LoVo (cell line): ENCODE measurements at regions not wholly inside any gene's neighbourhood (a gene's known extent, or its start where the extent isn't known, plus 50 kb on each side); places are given as distances from the start of the nearest gene placed in this dataset.
A peak's percentile ranks its signal among the peaks of the same experiment; 100 is the strongest.

Experiments used
- DNase-seq: peaks from one replicate; pipeline ENCODE4 v3.0.0-alpha.2; 2016; ENCODE audit warnings: low spot score

DNA sequence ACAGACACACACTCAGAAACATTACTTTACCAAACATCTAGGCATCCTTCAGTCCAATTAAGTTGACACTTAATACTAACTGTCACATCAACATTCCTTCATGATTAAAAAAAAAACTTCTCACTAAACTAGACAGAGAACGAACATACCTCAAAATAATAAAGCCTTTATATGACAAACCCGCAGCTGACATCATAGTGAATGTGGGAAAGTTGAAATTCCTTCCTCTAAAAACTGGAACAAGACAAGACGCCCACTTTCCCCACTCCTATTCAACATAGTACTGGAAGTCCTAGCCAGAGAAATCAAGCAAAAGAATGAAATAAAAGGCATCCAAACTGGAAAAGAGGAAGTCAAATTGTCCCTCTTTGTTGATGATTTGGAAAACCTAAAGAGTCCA lies 96.9 kb upstream of the PPP1R9A start:
- no peak for DNase-seq

DNA sequence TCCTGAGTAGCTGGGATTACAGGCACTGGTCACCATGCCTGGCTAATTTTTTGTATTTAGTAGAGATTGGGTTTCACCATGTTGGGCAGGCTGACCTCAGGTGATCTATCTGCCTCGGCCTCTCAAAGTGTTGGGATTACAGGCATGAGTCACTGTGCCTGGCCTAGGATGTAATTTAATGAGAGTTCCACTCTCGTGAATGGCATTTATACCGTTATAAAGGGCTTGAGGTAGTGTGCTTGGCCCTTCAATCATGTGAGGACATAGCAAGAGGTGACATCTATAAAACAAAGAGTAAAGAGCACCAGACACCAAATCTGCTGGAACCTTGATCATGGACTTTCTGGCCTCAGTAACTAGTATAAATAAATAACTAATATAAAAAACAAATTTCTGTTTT lies 93.5 kb upstream of the PPP1R9A start:
- no peak for DNase-seq

DNA sequence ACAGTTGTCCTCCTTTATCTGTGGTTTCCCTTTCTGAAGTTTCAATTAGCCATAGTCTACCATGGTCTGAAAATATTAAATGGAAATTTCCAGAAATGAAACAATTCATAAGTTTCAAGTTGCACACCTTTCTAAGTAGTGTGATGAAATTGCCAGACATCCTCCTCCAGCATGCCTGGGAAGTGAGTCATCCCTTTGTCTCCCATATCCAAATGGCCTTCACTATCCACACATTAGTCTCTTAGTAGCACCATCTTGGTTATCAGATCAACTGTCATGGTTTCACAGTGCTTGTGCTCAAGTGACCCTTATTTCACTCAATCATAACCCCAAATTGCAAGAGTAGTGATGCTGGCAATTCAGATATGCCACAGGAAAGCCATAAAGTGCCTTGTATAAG lies 83.4 kb upstream of the PPP1R9A start:
- peak; percentile 62 for DNase-seq

DNA sequence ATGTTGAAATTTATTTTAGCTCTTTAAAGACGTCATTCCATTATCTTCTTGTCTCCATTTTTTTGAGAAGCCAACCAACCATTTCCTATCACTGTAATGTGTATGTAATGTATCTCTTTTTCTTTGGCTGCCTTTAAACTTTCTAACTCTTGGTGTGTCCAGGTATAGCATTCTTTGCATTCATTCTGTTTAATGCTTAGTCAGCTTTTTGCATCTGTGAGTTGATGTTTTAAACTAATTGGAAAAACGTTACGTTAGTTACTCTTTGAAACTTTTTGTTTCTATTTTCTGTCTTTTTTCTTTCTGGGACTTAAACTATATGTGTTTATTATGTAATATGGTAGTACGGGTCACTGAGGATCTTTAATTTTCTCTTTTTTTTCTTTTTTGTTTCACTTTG lies 77.4 kb upstream of the PPP1R9A start:
- DNase-seq: no peak

DNA sequence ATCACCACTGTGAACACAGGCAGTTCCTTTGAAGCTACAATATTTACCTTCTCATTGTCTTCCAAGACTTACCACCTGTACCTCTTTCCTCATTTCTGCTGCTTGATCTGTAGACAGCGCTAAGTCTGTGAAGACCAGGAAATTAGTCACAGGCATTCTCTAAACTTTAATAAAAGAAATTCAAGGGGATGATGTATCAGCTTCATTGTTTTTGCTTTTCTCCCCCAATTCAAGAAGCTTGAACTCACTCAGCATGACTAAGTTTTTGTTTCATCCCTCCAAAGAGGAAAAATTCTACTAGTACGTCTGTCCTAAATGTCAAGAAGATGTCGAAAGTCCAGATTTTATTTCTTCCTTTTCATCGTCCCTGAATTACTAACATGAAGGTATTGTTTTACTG lies 75.3 kb upstream of the PPP1R9A start:
- no peak for DNase-seq

DNA sequence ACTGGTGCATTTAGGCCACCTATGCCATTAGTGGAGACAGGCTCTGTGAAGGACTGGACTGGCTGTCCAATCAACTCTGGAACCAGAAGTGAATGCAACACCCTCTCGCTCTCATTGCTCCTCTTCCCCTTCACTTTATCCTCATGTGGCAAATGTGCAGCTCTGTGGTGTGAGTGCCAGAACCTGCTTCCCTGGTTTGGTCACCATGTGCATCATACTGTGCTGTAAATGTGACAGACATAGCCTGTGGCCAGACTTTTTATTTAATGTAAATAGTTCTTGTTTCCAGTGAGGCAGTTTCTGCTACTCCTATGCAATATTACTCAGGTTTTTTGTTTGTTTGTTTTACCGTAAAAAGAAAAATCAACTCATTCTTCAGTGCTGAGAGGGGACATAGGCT lies 73.0 kb upstream of the PPP1R9A start:
- DNase-seq: no peak

DNA sequence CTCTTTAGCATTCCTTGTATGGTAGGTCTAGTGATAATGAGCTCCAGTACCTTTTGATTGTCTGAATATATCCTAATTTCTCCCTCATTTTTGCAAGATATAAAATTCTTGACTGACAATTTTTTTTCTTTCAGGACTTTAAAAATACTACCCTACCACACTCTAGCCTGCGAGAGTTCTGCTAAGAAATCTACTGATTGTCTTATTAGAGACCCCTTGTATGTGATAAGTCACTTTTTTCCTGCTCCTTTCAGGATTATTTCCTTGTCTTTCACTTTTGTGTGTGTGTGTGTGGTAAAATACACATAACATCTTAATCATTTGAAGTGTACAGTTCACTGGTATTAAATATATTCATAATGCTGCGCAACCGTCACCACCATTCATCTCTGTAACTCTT lies 68.7 kb upstream of the PPP1R9A start:
- DNase-seq: no peak

DNA sequence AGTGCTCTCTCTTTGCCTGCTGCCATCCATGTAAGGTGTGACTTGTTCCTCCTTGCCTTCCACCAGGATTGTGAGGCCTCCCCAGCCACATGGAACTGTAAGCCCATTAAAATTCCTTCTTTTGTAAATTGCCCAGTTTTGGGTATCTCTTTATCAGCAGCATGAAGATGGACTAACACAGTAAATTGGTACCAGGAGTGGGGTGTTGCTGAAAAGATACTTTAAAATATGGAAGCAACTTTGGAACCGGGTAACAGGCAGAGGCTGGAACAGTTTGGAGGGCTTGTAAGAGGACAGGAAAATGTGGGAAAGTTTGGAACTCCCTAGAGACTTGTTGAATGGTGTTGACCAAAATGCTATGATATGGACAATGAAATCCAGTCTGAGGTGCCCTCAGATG lies 63.8 kb upstream of the PPP1R9A start:
- DNase-seq: no peak

DNA sequence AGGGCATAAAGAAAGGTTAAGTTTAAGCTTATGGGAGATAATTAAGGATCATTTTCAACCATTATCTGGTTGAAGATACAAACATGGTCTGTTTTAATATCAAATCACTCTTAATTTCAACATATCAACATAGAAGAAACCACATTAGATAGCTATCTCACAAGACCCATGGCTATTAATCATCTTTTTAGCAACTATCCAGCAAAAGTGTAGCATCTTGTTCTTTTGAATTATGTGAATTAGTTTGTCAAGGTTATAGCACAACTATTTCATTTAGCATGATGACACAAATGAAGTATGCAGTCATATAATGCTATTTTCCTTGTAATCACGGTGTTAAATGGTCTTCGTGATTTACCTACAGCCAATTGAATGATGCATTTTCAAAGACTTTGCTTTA lies 58.9 kb upstream of the PPP1R9A start:
- DNase-seq: no peak

DNA sequence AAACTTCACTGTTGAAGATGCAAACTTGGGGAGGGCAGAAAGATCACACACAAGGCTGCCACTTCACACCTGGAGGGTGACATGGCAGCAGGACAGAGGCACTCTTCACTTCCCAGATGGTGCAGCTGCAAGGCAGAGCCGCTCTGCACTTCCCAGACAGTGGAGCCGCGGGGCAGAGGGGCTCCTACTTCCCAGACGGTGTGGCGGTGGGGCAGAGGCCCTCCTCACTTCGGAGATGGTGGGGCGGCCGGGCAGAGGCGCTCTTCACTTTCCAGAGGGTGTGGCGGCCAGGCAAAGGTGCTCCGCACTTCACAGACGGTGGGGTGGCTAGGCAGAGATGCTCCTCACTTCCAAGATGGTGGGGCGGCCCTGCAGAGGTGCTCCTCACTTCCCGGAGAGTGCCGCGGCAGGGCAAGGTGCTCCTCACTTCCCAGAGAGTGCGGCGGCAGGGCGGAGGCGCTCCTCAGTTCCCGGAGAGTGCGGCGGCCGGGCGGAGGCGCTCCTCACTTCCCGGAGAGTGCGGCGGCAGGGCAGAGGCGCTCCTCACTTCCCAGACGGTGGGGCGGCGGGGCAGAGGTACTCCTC lies 58.3 kb upstream of the PPP1R9A start:
- no peak for DNase-seq

DNA sequence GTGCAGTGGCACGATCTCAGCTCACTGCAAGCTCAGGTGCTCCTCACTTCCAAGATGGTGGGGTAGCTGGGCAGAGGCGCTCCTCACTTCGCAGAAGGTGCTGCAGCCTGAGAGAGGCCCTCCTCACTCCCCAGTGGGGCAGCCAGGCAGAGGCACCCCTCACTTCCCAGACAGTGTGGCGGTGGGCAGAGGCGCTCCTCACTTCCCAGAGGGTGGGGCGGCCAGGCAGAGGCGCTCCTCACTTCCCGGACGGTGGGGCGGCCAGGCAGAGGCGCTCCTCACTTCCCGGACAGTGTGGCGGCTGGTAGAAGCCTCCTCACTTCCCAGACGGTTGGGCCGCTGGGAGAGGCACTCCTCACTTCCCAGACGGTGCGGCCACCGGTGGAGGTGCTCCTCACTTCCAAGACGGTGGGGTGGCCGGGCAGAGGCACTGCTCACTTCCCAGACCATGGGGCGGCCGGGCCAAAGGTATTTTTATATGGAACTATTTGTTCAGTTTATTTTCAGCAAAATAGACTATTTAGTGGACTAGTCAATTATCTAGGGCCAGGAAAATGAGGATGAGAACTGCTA lies 57.7 kb upstream of the PPP1R9A start:
- DNase-seq: no peak

DNA sequence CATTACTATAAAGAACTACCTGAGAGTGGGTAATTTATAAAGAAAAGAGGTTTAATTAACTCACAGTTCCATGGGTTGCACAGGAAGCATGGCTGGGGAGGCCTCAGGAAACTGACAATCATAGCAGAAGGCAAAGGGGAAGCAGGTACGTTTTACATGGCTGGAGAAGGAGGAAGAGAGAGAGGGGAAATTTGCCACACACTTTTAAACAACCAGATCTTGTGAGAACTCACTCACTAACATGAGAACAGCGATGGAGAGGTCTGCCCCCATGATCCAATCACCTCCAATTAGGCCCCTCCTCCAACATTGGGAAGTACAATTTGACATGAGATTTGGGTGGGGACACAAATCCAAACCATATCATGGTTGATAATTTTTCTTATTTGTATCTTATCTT lies 51.8 kb upstream of the PPP1R9A start:
- no peak for DNase-seq

DNA sequence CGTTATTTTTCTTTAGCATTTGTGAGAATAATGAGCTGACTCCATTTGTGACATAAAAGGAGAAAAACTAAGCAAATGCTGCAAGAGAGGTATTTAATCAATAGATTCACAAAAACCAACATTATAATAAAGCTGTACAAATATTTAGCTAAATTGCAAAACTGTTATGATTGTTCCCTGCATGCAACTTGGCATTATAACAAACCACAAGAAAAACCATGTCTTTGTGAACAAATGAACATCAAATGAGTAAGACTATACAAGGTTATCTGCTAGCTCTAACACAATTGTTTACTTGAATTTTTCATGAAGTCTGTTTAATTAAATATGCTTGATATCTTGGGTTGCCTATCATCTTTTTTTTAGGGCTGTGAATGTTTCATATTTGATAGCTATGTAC lies 50.8 kb upstream of the PPP1R9A start:
- DNase-seq: no peak
